ENCODE measurements at regions not wholly inside any gene's neighbourhood (a gene's known extent, or its start where the extent isn't known, plus 50 kb on each side); places are given as distances from the start of the nearest gene placed in this dataset.

DNA sequence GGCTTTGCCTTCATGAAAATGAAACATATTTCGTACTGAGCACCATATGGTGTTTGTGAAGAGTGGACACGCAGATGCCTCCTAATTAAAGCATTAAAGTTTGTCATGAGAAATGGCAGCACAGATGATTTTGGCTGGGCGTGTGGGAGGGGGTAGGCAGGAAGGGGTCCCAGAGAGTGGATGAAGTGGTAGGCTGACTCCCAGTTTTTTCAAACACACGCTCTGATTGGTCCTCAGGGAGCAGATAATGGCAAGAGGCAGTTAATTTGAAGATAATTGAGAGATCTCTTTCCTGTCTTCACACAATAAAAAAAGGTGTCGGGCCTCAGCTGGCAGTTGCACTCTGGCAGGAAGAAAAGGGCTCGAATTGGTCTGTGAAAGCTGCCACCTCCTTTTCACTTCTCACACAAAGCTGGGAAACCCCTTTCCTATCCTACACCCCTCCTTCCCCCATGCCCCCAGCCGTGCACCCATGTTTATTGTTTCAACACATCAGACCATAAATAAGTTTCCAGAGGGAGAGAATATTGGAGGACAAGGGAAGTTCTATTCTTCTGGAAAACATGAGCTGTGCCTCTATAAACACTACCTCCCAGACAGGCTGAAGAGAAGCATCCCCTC, 429.6 kb downstream of the ARHGEF28 start:
- TF ChIP-seq TAF1 (IDR thresholded peaks at IDR 0.05; ENCODE audit: low read depth, low read length) (no peak), POLR2A (IDR thresholded peaks at IDR 0.05; ENCODE audit: low read depth, low read length) (no peak), POLR2AphosphoS5 (IDR thresholded peaks at IDR 0.05; ENCODE audit: low read depth, low read length) (no peak), POU2F2 (IDR thresholded peaks at IDR 0.05; ENCODE audit: low read depth, low read length) (no peak), PAX5 (IDR thresholded peaks at IDR 0.05; ENCODE audit: insufficient read depth, low read length, severe bottlenecking) (no peak), SPI1 (IDR thresholded peaks at IDR 0.05; ENCODE audit: low read depth, low read length) (no peak)
- DNase-seq (ENCODE audit: insufficient read length, low spot score) = no peak
- no peak for FAIRE-seq

DNA sequence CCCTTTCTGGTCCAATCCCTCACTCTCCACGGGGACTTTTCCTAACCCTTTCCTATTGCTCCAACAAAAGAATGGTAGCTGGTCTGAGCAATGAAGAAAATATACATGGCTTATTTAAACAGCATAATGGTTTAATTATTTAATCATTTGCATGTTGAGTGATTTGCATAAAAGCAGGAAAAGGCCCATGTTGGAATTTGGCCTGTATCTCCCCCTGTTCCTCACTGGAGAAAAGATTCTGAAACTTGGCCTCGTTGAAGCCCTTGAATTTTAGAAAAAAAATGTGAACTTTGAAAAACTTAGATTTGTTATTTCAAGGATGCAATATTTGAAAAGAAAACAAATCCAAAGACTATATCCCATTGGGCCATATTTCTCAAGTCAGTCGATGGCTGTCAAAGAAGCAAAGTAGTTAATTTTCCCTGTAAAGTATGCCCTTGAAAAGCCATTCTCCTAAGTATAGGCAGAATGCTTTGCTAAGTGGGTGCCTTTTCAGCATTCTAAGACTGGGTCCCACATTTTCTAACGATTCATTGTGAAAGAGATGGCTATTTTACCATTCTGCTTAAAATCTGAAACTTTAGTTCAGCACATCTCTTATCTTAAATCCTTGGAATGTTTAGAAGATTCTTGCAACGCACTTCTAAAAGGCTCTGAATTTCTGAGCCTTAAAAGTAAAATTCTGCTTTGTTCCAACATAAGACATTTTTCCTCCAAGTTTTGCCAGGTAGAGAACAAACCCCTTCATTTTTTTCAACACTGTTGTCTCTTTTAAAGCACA, 428.8 kb downstream of the ARHGEF28 start:
- no peak for DNase-seq (ENCODE audit: insufficient read length, low spot score)
- no peak for FAIRE-seq

GRCh38 chr5:74054139-74054538, 428.1 kb downstream of the ARHGEF28 start:
- no peak for DNase-seq (ENCODE audit: insufficient read length, low spot score)
- FAIRE-seq = no peak

More for the DNA sequence above, 428.8 kb downstream of the ARHGEF28 start:
- TF ChIP-seq TAF1 (IDR thresholded peaks at IDR 0.05; ENCODE audit: low read depth, low read length) (no peak), PAX5 (IDR thresholded peaks at IDR 0.05; ENCODE audit: insufficient read depth, low read length, severe bottlenecking) (no peak), SPI1 (IDR thresholded peaks at IDR 0.05; ENCODE audit: low read depth, low read length) (no peak), POLR2A (IDR thresholded peaks at IDR 0.05; ENCODE audit: low read depth, low read length) (no peak), POU2F2 (IDR thresholded peaks at IDR 0.05; ENCODE audit: low read depth, low read length) (no peak), POLR2AphosphoS5 (IDR thresholded peaks at IDR 0.05; ENCODE audit: low read depth, low read length) (no peak)

DNA sequence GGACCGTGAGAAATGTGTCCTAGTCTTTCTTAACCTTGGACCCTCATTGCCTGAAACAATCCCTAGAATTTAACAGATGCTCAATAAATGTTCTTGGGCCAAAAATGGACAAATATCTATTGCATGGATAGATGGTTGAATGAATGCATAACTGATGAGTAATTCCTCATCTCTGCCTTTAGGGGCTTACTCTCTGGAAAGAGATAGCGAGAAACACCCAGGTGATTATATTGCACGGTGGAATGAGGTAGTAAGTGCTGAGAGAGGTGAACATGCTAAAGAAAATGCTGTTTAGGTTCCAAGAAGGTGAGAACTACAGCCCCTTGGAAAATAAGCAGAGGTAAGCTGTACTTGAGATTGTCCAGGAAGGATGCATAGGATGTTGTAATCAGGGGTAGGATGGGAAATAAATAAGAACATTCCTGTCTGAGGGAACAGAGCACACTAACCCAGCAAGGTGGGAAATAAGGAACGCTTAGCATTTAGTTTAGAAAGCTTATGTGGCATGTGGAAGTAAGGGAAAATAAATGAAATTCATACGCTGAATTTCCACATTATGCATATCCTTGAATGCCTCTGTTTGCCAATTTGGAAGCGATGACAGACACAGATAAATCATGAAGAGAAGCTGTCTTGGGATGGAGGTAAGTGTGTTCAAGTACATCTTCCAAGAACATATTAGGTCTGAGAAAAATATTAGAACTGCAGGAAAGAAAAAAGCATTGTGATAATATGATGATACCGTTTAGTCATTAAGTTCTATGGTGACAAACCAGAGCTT, 426.6 kb downstream of the ARHGEF28 start:
- no peak for DNase-seq (ENCODE audit: insufficient read length, low spot score)
- no peak for FAIRE-seq
- TF ChIP-seq SPI1 (IDR thresholded peaks at IDR 0.05; ENCODE audit: low read depth, low read length) = no peak
- TF ChIP-seq TAF1 (IDR thresholded peaks at IDR 0.05; ENCODE audit: low read depth, low read length) = no peak
- TF ChIP-seq POU2F2 (IDR thresholded peaks at IDR 0.05; ENCODE audit: low read depth, low read length) = no peak
- TF ChIP-seq POLR2A (IDR thresholded peaks at IDR 0.05; ENCODE audit: low read depth, low read length) = no peak
- no peak for TF ChIP-seq POLR2AphosphoS5 (IDR thresholded peaks at IDR 0.05; ENCODE audit: low read depth, low read length)
- TF ChIP-seq PAX5 (IDR thresholded peaks at IDR 0.05; ENCODE audit: insufficient read depth, low read length, severe bottlenecking) = no peak

More at GRCh38 chr5:74054139-74054538, 428.1 kb downstream of the ARHGEF28 start:
- TF ChIP-seq PAX5 (IDR thresholded peaks at IDR 0.05; ENCODE audit: insufficient read depth, low read length, severe bottlenecking) = no peak
- TF ChIP-seq POU2F2 (IDR thresholded peaks at IDR 0.05; ENCODE audit: low read depth, low read length) = no peak
- TF ChIP-seq POLR2AphosphoS5 (IDR thresholded peaks at IDR 0.05; ENCODE audit: low read depth, low read length) = no peak
- TF ChIP-seq TAF1 (IDR thresholded peaks at IDR 0.05; ENCODE audit: low read depth, low read length) = no peak
- no peak for TF ChIP-seq POLR2A (IDR thresholded peaks at IDR 0.05; ENCODE audit: low read depth, low read length)
- no peak for TF ChIP-seq SPI1 (IDR thresholded peaks at IDR 0.05; ENCODE audit: low read depth, low read length)

- no peak for FAIRE-seq
- TF ChIP-seq POLR2A (IDR thresholded peaks at IDR 0.05; ENCODE audit: low read depth, low read length) (no peak), PAX5 (IDR thresholded peaks at IDR 0.05; ENCODE audit: insufficient read depth, low read length, severe bottlenecking) (no peak), POLR2AphosphoS5 (IDR thresholded peaks at IDR 0.05; ENCODE audit: low read depth, low read length) (no peak), POU2F2 (IDR thresholded peaks at IDR 0.05; ENCODE audit: low read depth, low read length) (no peak), SPI1 (IDR thresholded peaks at IDR 0.05; ENCODE audit: low read depth, low read length) (no peak), TAF1 (IDR thresholded peaks at IDR 0.05; ENCODE audit: low read depth, low read length) (no peak)
- DNase-seq (ENCODE audit: insufficient read length, low spot score) = no peak
Observed at GRCh38 chr5:74051076-74051475, 425.1 kb downstream of the ARHGEF28 start.

GRCh38 chr5:74044936-74045335, 418.9 kb downstream of the ARHGEF28 start:
- no peak for FAIRE-seq
- DNase-seq (ENCODE audit: insufficient read length, low spot score) = no peak
- TF ChIP-seq SPI1 (IDR thresholded peaks at IDR 0.05; ENCODE audit: low read depth, low read length) (no peak), PAX5 (IDR thresholded peaks at IDR 0.05; ENCODE audit: insufficient read depth, low read length, severe bottlenecking) (no peak), TAF1 (IDR thresholded peaks at IDR 0.05; ENCODE audit: low read depth, low read length) (no peak), POLR2A (IDR thresholded peaks at IDR 0.05; ENCODE audit: low read depth, low read length) (no peak)

DNA sequence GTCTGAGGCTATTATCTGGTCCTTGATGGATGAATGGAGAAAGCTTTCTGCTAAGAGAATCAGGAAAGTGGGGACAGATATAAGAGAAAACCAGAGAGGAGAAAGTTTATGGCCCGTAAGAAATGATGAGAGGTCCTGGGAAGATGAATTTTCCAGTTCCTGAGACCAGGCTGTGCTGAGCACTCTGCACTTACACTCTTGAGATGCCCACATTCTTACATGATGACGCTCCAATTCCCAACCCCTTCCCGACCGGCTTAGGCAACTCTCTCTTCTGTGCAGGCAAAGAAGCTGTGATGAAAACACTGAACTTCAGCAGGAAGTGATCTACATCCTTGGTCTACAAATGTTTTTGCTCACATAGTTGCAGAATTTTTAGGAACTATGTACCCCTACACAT, 417.0 kb downstream of the ARHGEF28 start:
- FAIRE-seq = no peak
- no peak for TF ChIP-seq POLR2A (IDR thresholded peaks at IDR 0.05; ENCODE audit: low read depth, low read length)
- no peak for TF ChIP-seq POU2F2 (IDR thresholded peaks at IDR 0.05; ENCODE audit: low read depth, low read length)
- no peak for TF ChIP-seq TAF1 (IDR thresholded peaks at IDR 0.05; ENCODE audit: low read depth, low read length)
- no peak for TF ChIP-seq POLR2AphosphoS5 (IDR thresholded peaks at IDR 0.05; ENCODE audit: low read depth, low read length)
- TF ChIP-seq PAX5 (IDR thresholded peaks at IDR 0.05; ENCODE audit: insufficient read depth, low read length, severe bottlenecking) = no peak
- TF ChIP-seq SPI1 (IDR thresholded peaks at IDR 0.05; ENCODE audit: low read depth, low read length) = no peak
- DNase-seq (ENCODE audit: insufficient read length, low spot score) = no peak

GRCh38 chr5:74042559-74042958, 416.6 kb downstream of the ARHGEF28 start:
- DNase-seq (ENCODE audit: insufficient read length, low spot score) (no peak), FAIRE-seq (no peak)
- TF ChIP-seq SPI1 (IDR thresholded peaks at IDR 0.05; ENCODE audit: low read depth, low read length) (no peak), POLR2A (IDR thresholded peaks at IDR 0.05; ENCODE audit: low read depth, low read length) (no peak), POLR2AphosphoS5 (IDR thresholded peaks at IDR 0.05; ENCODE audit: low read depth, low read length) (no peak), PAX5 (IDR thresholded peaks at IDR 0.05; ENCODE audit: insufficient read depth, low read length, severe bottlenecking) (no peak), POU2F2 (IDR thresholded peaks at IDR 0.05; ENCODE audit: low read depth, low read length) (no peak), TAF1 (IDR thresholded peaks at IDR 0.05; ENCODE audit: low read depth, low read length) (no peak)

- DNase-seq (ENCODE audit: insufficient read length, low spot score) = no peak
- TF ChIP-seq POLR2AphosphoS5 (IDR thresholded peaks at IDR 0.05; ENCODE audit: low read depth, low read length) (no peak), POLR2A (IDR thresholded peaks at IDR 0.05; ENCODE audit: low read depth, low read length) (no peak), TAF1 (IDR thresholded peaks at IDR 0.05; ENCODE audit: low read depth, low read length) (no peak), PAX5 (IDR thresholded peaks at IDR 0.05; ENCODE audit: insufficient read depth, low read length, severe bottlenecking) (no peak), POU2F2 (IDR thresholded peaks at IDR 0.05; ENCODE audit: low read depth, low read length) (no peak), SPI1 (IDR thresholded peaks at IDR 0.05; ENCODE audit: low read depth, low read length) (no peak)
- no peak for FAIRE-seq
Observed at GRCh38 chr5:74041913-74042312, 415.9 kb downstream of the ARHGEF28 start.

Measured in GM12891 (cell line).